Gastrocnemius medialis (tissue), 4 donors: ENCODE measurements at regions not wholly inside any gene's neighbourhood (a gene's known extent, or its start where the extent isn't known, plus 50 kb on each side); places are given as distances from the start of the nearest gene placed in this dataset.

Experiments used
- CTCF ChIP-seq, 5 experiments: fragments of 450-650 bp in 3 of 5; fragments of 200-600 bp in 2 of 5; sonication (generic) in 2 of 5; IDR thresholded peaks in 4 of 5; conservative IDR thresholded peaks in 1 of 5; 1 replicate in 4 of 5; 2 replicates in 1 of 5; pipeline ENCODE4 v1.5.1; 2016 to 2019; ENCODE audit warnings: antibody characterized with exemption in 5 of 5, mild to moderate bottlenecking in 3 of 5, moderate library complexity in 3 of 5
- POLR2A ChIP-seq, 2 donors: fragments of 450-650 bp; IDR thresholded peaks; one replicate each; pipeline ENCODE4 v1.6.1; 2017; ENCODE audit warnings: antibody characterized with exemption in 2 of 2, mild to moderate bottlenecking in 2 of 2, moderate library complexity in 2 of 2

DNA sequence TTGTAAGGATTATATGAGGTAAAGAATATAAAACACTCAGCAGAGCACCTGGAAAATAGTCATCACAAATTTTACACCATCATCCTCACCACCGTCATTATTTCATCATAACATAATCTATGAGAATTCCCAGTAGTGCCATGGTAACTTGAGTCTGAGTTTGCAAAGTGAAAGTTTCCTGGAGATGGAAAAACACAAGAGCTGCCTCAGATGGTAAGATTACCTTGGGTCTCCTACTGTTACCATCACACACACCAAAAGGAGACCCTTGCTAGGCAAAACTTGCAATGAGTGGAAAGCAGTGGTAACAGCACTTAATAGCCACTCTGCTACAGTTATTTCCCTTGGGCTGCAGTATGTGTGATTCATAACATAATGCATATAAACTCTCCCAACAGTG is 589.8 kb downstream of the RNF144B start:
- TF ChIP-seq CTCF (IDR thresholded peaks at IDR 0.05 in 4 of 5, conservative IDR thresholded peaks at IDR 0.05 in 1 of 5) (no peak), POLR2A (IDR thresholded peaks at IDR 0.05) (no peak)
